Ishikawa (cell line): ENCODE measurements at regions not wholly inside any gene's neighbourhood (a gene's known extent, or its start where the extent isn't known, plus 50 kb on each side); places are given as distances from the start of the nearest gene placed in this dataset.

Experiments
- CEBPB ChIP-seq: IDR thresholded peaks from 2 replicates; pipeline ENCODE4 v1.6.1; 2012
- CREB1 ChIP-seq: IDR thresholded peaks from 2 replicates; pipeline ENCODE4 v1.6.1; 2012; ENCODE audit warnings: low read depth
- EGR1 ChIP-seq: IDR thresholded peaks from 2 replicates; pipeline ENCODE4 v1.6.1; 2012
- EP300 ChIP-seq: IDR thresholded peaks from 2 replicates; pipeline ENCODE4 v1.6.1; 2012; ENCODE audit warnings: borderline replicate concordance
- FOXM1 ChIP-seq: IDR thresholded peaks from 2 replicates; pipeline ENCODE4 v1.6.1; 2012; ENCODE audit warnings: low read depth, borderline replicate concordance
- NFIC ChIP-seq: IDR thresholded peaks from 2 replicates; pipeline ENCODE4 v1.6.1; 2012
- RAD21 ChIP-seq: IDR thresholded peaks from 2 replicates; pipeline ENCODE4 v1.6.1; 2012; ENCODE audit warnings: low read depth
- REST ChIP-seq: IDR thresholded peaks from 2 replicates; pipeline ENCODE4 v1.6.1; 2012; ENCODE audit warnings: low read depth, mild to moderate bottlenecking
- TAF1 ChIP-seq: IDR thresholded peaks from 2 replicates; pipeline ENCODE4 v1.6.1; 2012; ENCODE audit warnings: low read depth, mild to moderate bottlenecking
- TCF12 ChIP-seq: IDR thresholded peaks from 2 replicates; pipeline ENCODE4 v1.6.1; 2012; ENCODE audit warnings: low read depth
- TEAD4 ChIP-seq: IDR thresholded peaks from 2 replicates; pipeline ENCODE4 v1.6.1; 2012
- YY1 ChIP-seq: IDR thresholded peaks from 2 replicates; pipeline ENCODE4 v1.6.1; 2012; ENCODE audit warnings: low read depth
- ZBTB7A ChIP-seq: IDR thresholded peaks from 2 replicates; pipeline ENCODE4 v1.6.1; 2012; ENCODE audit warnings: low read depth
- TF ChIP-seq, protein P1 (sequence below): IDR thresholded peaks from 2 replicates; pipeline ENCODE4 v1.6.1; 2012
- TF ChIP-seq, protein P2 (sequence below): IDR thresholded peaks from 2 replicates; pipeline ENCODE4 v1.6.1; 2012

- TF ChIP-seq RAD21 (no peak), EGR1 (no peak), NFIC (no peak), REST (no peak), TCF12 (no peak), TEAD4 (no peak), FOXM1 (no peak), ZBTB7A (no peak), CEBPB (no peak), YY1 (no peak), EP300 (no peak), CREB1 (no peak), TAF1 (no peak)
- TF ChIP-seq, protein P1, sequence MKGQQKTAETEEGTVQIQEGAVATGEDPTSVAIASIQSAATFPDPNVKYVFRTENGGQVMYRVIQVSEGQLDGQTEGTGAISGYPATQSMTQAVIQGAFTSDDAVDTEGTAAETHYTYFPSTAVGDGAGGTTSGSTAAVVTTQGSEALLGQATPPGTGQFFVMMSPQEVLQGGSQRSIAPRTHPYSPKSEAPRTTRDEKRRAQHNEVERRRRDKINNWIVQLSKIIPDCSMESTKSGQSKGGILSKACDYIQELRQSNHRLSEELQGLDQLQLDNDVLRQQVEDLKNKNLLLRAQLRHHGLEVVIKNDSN: no peak
- TF ChIP-seq, protein P2, sequence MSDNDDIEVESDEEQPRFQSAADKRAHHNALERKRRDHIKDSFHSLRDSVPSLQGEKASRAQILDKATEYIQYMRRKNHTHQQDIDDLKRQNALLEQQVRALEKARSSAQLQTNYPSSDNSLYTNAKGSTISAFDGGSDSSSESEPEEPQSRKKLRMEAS: no peak
Observed at GRCh38 chr13:84446972-84447639, 564.8 kb upstream of the SLITRK1 start.

DNA sequence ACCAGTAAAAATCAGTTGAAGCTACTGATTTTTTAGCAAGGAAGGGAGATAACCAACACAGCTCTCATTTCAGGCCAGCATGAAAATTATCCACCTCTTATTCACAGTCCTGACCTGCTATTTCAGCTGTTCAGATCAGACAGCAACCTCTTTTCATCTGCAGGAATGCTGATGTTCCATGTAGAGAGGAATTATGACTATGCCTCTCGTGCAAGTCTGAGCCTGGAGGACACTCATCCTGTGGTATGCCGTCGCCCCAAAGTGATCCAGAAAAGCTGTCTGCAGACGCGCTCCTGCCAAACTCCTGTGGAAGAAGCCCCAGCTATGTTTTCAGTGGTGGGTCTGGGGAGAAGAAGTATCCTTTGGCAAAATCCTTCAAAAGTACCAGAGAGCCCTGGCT lies 563.5 kb upstream of the SLITRK1 start:
- TF ChIP-seq CREB1 (no peak), TAF1 (no peak), TEAD4 (no peak), EGR1 (no peak), EP300 (no peak), CEBPB (no peak), ZBTB7A (no peak), REST (no peak), YY1 (no peak), TCF12 (no peak), RAD21 (no peak), NFIC (no peak), FOXM1 (no peak)
- TF ChIP-seq, protein P2: no peak
- TF ChIP-seq, protein P1: no peak

GRCh38 chr13:84443463-84443862 lies 561.2 kb upstream of the SLITRK1 start:
- TF ChIP-seq NFIC (no peak), ZBTB7A (no peak)

DNA sequence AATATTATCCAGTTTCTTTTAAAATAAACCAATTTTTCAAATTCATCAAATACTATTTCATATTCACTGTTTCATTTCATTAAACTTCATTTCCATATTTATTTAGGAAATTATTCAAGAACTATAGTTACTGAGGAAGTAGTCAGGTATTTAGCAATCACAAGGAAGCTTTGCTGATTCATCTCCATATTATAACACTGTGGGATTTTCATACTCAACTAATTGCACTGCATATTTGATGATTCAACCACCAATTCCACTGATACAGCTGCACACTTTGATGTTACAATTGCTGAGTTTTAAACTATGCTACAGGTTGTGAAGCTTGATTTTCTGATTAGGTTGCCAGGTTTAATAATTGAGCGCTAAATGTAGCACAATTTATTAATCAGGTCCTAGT lies 556.8 kb upstream of the SLITRK1 start:
- TF ChIP-seq RAD21 (no peak), EP300 (no peak), ZBTB7A (no peak), CREB1 (no peak), CEBPB (no peak), EGR1 (no peak), NFIC (no peak), TEAD4 (no peak), YY1 (no peak), REST (no peak), TCF12 (no peak), TAF1 (no peak), FOXM1 (no peak)
- TF ChIP-seq, protein P1: no peak
- TF ChIP-seq, protein P2: no peak
